Osteocyte (in vitro differentiated cells): ENCODE measurements at regions not wholly inside any gene's neighbourhood (a gene's known extent, or its start where the extent isn't known, plus 50 kb on each side); places are given as distances from the start of the nearest gene placed in this dataset.

Experiments
- DNase-seq: peaks from one replicate; pipeline ENCODE4 v3.0.0; 2021; ENCODE audit warnings: mixed read lengths; ENCODE audit not compliant: unreplicated experiment; ENCODE audit errors: extremely low spot score
- H3K27ac Mint-ChIP-seq: one replicate; pipeline ENCODE4 v1.8.0; 2021; ENCODE audit warnings: mild to moderate bottlenecking, mixed read lengths; ENCODE audit not compliant: unreplicated experiment
- H3K27me3 Mint-ChIP-seq: one replicate; pipeline ENCODE4 v1.8.0; 2021; ENCODE audit warnings: mixed read lengths; ENCODE audit not compliant: unreplicated experiment
- H3K36me3 Mint-ChIP-seq: one replicate; pipeline ENCODE4 v1.8.0; 2021; ENCODE audit warnings: mixed read lengths; ENCODE audit not compliant: unreplicated experiment
- H3K4me1 Mint-ChIP-seq: one replicate; pipeline ENCODE4 v1.8.0; 2021; ENCODE audit warnings: mixed read lengths; ENCODE audit not compliant: unreplicated experiment
- H3K4me3 Mint-ChIP-seq: one replicate; pipeline ENCODE4 v1.8.0; 2021; ENCODE audit warnings: mild to moderate bottlenecking, moderate library complexity, mixed read lengths; ENCODE audit not compliant: unreplicated experiment
- H3K9me3 Mint-ChIP-seq: one replicate; pipeline ENCODE4 v1.8.0; 2021; ENCODE audit warnings: mixed read lengths; ENCODE audit not compliant: unreplicated experiment
- TF ChIP-seq, protein P1 (sequence below): fragments of 200-600 bp; sonication (generic); IDR thresholded peaks from 2 replicates; pipeline ENCODE4 v1.5.0; 2021; ENCODE audit warnings: antibody characterized with exemption, mild to moderate bottlenecking, moderate library complexity

DNA sequence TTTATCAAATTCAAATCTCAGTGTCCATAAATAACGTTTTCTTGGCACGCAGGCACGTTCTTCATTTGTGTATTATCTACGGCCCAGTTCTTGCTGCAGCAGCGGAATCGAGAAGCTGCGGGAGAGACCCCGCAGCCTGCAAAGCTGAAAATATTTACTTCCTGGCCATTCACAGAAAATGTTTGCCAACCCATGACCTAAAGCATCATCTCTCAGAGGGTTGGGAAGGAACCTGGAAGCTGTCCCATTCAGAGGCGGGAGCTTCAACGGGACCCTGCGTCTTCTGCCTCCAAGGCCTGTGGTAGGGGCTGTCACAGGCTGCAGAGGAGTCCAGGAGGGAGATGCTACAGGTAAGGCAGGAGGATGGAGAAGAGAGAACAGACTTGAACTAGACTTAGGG is 319.2 kb downstream of the MN1 start:
- no peak for DNase-seq
- TF ChIP-seq, protein P1, sequence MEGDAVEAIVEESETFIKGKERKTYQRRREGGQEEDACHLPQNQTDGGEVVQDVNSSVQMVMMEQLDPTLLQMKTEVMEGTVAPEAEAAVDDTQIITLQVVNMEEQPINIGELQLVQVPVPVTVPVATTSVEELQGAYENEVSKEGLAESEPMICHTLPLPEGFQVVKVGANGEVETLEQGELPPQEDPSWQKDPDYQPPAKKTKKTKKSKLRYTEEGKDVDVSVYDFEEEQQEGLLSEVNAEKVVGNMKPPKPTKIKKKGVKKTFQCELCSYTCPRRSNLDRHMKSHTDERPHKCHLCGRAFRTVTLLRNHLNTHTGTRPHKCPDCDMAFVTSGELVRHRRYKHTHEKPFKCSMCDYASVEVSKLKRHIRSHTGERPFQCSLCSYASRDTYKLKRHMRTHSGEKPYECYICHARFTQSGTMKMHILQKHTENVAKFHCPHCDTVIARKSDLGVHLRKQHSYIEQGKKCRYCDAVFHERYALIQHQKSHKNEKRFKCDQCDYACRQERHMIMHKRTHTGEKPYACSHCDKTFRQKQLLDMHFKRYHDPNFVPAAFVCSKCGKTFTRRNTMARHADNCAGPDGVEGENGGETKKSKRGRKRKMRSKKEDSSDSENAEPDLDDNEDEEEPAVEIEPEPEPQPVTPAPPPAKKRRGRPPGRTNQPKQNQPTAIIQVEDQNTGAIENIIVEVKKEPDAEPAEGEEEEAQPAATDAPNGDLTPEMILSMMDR = no peak

DNA sequence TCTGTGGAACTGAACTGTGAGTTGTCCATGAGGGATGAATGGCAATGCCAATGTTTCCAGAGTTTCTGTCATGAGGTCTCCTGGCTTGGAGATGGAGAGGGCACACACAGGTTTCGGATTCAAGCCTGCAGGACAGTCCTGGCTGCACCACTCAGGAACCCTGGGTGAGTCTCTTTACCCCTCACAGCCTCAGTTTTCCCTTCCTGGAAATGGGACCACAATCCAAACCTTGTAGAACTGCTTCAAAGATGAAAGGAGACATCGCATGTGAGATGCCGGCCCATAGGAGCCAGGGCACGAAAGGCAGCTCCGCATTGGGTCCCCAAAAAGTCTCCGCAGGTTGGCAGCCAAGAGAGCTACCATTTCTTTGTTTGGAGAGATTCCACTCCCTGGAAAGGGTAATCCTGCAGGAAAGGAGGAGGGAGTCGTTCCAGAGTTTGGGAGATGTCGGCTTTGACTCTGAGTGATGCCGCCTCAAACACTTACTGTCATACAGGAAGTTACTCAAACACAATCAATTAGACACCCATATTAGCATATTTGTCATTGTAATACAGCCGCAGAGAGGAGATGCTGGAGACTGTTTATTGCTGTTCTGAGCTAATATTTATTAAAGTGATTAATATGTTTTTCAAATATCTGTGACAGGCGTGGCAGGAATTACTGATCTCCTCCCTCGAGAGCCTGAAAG is 318.3 kb downstream of the MN1 start:
- TF ChIP-seq, protein P1 = no peak
- Mint-ChIP-seq H3K27me3 (peaks cover 2% of the 10 kb centered on the region), H3K27ac (no peak overlapping the region), H3K9me3 (peaks cover 4% of the 10 kb centered on the region), H3K4me3 (no peak overlapping the region), H3K36me3 (no peaks in the 10 kb centered on the region), H3K4me1 (peaks cover 28% of the 10 kb centered on the region)
- no peak for DNase-seq

More for the DNA sequence above, 319.2 kb downstream of the MN1 start:
- Mint-ChIP-seq H3K4me3 (no peak overlapping the region), H3K9me3 (peaks cover 4% of the 10 kb centered on the region), H3K4me1 (peaks cover 22% of the 10 kb centered on the region), H3K27me3 (peaks cover 2% of the 10 kb centered on the region), H3K36me3 (peaks cover 2% of the 10 kb centered on the region), H3K27ac (peak overlapping the region; percentile 25)

- no peak overlapping the region for H3K27ac Mint-ChIP-seq
- TF ChIP-seq, protein P1 = no peak
These were observed 315.7 kb downstream of the MN1 start for GRCh38 chr22:27485842-27486241.

GRCh38 chr22:27487600-27488452 is 313.7 kb downstream of the MN1 start:
- TF ChIP-seq, protein P1 = peak; percentile 54
- DNase-seq = no peak
- H3K36me3 Mint-ChIP-seq = peaks cover 4% of the 10 kb centered on the region
- peaks cover 34% of the 10 kb centered on the region for H3K4me1 Mint-ChIP-seq
- H3K9me3 Mint-ChIP-seq = peaks cover 4% of the 10 kb centered on the region
- H3K27ac Mint-ChIP-seq = peak overlapping the region; percentile 72
- peak overlapping the region; percentile 31 for H3K4me3 Mint-ChIP-seq
- H3K27me3 Mint-ChIP-seq = peaks cover under 1% of the 10 kb centered on the region

More at GRCh38 chr22:27485842-27486241, 315.7 kb downstream of the MN1 start:
- H3K36me3 Mint-ChIP-seq = no peaks in the 10 kb centered on the region
- H3K4me3 Mint-ChIP-seq = no peak overlapping the region
- DNase-seq = no peak
- H3K27me3 Mint-ChIP-seq = peaks cover 2% of the 10 kb centered on the region
- H3K4me1 Mint-ChIP-seq = peaks cover 39% of the 10 kb centered on the region
- H3K9me3 Mint-ChIP-seq = peaks cover 4% of the 10 kb centered on the region
